ENCODE measurements at regions not wholly inside any gene's neighbourhood (a gene's known extent, or its start where the extent isn't known, plus 50 kb on each side); places are given as distances from the start of the nearest gene placed in this dataset.
A peak's percentile ranks its signal among the peaks of the same experiment; 100 is the strongest.
"Not testable (repeated sequence)": the region's sequence is repeated elsewhere in the genome, so short reads cannot be mapped to it uniquely, and the experiment has no call there.

DNA sequence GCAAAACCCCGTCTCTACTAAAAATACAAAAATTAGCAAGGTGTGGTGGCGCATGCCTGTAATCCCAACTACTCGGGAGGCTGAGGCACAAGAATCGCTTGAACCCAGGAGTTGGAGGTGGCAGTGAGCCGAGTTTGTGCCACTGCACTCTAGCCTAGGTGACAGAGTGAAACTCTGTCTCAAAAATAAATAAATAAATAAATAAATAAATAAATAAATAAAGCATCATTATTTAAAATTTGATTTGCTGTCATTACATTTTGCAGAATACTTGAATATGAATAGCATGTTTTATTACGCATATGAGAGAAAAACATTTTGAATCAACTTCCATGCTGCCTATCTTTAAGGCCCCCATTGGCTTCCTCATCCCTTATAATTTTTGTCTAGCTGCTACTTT, 53.4 kb upstream of the MED14 start:
- not testable (repeated sequence) for DNase-seq

DNA sequence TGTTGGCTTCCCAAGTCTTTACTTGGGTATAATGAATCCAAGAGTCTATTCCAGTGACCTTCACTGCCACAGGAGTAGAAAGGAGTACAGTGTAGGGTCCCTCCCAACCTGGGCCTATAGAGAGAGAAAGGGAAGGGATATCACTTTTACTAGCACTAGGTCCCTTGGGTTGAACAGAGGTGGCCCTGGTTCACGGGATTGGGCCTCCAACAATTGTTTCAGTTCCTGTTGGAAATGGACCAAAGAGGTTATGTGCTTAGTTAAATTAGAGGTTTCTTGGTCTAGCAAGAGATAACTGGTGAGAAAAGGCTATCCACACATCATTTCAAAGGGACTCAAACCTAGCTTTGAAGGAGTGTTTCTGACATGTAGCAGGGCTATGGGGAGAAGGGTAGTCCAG, 57.1 kb upstream of the MED14 start:
- no peak for DNase-seq

DNA sequence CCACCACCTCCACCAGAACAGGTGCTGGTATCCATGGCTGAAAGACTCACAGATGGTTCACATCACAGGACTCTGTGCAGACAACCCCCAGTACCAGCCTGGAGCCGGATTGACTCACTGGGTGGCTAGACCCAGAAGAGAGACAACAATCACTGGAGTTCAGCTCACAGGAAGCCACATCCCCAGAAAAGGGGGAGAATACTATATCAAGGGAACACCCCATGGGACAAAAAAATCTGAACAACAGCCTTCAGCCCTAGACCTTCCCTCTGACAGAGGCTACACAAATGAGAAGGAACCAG, 59.4 kb upstream of the MED14 start:
- peak; percentile 62 for DNase-seq

DNA sequence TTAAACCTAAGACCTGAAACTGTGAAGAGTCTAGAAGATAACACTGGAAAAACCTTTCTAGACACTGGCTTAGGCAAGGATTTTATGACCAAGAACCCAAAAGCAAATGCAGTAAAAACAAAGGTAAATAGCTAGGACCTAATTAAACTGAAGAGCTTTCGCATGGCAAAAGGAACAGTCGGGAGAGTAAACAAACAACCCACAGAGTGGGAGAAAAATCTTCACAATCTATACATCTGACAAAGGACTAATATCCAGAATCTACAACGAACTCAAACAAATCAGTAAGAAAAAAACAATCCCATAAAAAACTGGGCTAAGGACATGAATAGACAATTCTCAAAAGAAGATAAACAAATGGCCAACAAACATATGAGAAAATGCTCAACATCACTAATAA, 64.4 kb upstream of the MED14 start:
- DNase-seq: not testable (repeated sequence)

DNA sequence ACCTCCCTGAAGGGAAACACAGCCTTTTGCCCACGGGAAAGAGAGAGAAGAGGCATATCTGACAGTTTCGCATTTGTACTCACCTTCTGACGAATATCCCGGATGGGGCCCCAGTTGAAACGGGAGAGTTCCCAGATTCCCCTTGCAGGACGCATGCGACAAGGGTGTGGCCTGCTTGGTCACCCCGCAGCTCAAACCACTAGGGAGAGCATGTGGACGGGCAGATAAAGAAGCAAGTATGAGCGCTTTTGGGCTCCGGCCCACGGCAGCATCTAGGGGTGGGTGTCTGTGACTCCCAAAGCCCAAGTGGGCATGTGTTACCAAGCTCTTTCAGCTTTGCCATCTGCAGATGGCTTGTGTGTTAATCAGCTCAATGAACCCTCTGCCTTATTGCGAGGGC, 70.1 kb upstream of the MED14 start:
- no peak for DNase-seq

DNA sequence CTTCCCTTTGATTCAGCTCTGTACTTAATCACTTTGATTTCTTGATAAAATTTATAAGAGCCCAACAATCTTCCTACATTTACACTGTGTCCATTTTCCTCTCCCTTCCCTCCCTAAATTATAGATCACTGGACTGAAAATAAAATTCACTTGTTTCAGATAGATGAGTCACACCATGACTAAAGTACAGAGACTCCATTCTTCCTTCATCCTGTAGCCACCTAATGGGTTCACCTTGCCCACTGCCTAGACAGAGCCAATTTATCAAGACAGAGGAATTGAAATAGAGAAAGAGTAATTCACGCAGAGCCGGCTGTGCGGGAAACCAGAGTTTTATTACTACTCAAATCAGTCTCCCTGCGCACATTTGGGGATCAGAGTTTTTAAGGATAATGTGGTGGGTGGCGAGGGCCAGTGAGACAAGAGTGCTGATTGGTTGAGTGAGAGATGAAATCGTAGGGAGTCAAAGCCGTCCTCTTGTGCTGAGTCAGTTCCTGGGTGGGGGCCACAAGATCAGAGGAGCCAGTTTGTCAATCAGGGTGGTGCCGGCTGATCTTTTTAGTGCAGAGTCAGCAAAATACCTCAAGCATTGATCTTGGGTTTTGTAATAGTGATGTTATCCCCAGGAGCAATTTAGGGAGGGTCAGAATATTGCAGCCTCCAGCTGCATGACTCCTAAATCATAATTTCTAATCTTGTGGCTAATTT, 71.3 kb upstream of the MED14 start:
- no peak for DNase-seq

DNA sequence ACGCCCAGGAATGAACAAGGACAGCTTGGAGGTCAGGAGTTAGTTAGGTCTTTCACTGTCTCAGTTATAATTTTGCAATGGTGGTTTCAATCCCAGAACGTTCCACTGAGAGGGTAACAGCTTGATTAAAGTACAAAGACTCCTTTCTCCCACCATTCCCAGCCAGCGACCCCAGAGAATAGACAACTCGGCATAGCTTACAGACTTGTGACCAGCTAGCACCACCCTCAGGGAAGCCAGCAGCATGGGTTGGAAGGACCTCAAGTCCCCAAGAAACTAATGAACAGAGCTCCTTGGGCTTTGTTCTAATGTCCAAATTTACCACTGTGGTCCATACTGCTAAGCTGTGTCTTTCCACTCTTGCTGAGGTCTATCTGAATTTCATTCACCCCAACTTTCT, 72.0 kb upstream of the MED14 start:
- DNase-seq: no peak

DNA sequence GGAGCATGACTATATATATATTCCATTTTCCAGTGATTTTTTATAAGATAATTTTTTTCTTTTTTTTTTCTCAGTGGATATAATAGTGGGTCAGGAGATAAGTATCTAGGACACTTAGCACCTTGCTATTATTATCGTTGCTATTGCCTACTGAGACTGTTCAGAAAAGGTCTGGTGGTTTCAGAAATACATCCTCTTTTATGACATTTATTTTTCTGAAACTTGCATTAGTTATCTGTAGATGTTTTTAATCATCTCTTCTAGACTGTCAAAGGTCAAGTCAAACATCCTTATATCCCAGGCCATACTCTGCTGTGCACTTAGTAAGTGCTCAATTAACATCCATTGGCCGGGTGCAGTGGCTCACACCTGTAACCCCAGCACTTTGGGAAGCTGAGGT, 72.9 kb upstream of the MED14 start:
- no peak for DNase-seq

DNA sequence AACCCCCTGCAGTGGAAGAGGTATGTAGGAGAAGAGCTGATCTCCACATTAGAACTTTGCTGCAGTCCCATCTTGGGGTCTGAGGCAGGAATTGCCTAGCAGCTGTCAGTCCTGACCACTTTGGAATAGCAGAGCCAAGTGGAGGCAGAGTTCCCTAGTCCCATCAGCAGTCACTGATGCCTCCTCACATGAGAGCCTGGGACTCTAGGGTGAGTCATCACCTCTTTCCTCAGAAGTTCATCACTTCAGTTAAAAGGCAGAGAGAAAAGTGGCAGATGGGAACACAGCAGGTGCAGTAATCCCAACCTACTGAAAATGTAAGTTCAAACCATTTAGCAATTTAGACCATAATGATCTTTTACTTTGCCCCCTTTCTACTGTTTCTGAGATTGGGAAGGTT, 73.9 kb upstream of the MED14 start:
- peak; percentile 30 for DNase-seq

DNA sequence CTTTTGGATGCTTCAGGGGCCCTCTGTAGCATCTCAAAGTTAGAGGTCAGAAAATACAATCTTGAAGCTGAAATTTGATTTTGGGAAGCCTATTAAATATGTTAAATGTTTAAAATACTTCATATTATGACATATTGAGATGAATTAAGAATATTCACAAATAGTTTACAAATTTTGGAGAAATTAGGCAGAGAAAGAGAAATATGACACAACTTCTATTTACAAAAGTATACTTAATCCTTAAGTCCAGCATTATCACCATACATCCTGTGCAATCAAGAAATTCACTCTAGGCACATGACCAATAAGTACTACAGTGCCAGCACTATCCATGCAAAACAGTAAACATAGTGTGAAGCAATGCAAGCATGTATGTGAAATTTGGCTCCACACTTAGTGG, 79.7 kb upstream of the MED14 start:
- not testable (repeated sequence) for DNase-seq

DNA sequence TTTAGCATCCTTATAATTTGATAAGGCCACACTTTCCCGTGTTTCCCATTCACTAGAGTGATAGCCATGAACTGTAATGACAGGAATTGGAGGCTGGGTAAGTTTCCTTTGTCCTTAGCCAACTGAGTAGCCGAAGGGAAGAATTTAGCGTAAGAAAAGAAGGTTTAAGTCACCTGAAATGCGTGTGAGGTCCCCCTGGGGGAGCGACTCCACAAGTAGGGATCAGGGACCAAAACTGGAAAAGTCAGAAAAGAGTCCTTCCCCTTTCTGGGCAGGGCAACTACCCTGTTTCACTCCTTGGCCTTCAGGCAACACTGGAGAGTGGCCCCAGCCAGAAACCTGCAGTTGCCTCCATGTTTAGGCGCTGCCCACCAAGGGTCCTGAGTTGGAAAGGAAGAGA, 81.6 kb upstream of the MED14 start:
- no peak for DNase-seq

DNA sequence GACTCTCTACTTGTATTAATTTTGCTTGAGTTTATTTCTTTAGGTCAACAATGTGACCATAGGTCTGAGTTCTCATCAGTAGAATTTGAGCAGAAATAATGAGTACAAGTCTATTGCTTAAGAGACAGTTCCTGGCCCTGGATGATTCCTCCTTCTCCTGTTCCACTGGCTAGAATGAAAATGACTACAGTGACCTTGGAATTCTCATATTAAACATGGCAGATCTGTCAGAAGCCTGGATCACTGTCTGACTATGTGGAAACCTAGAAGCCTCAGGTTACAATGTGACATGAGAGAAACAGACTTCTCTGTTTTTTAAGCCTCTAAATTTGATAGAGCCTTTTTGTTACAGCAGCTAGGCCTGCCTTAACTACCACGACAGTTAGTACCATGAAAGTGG, 82.9 kb upstream of the MED14 start:
- no peak for DNase-seq

DNA sequence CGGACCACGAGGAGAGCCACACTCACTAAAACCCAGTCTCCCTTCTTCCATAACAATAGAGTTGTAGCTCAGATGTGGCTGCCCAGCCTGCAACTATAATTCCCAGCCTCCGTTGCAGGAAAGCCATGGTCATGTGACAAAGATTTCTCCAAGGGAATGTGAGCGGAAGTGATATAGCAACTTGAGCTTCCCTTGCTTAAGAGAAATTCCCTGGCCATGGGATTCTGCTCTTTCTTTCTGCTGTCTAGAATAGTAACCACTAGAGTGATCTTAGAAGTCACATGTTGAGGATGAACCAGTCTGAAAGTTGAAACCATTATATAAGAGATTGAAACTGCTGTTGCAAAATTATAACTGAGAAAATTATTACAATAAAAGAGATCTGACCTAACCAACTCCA, 86.4 kb upstream of the MED14 start:
- DNase-seq: no peak

DNA sequence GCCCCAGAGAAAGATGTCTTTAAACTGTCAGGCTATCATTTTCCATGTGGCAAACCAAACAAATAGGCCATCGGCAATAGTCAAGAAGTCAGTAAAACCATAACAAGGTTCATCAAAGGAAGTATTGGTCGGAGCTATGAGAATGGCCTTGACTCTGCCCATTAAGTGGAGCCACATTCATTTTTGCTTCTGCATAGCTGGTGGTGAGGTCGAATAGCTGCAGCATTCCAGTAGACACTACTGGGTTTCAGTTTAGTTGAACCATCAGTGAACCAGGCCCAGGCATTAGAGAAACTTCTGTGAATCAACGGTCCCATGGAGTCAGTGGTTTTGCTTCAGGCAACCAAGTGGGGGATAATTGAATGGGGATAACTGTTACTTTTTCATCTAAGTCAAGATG, 92.0 kb upstream of the MED14 start:
- no peak for DNase-seq

DNA sequence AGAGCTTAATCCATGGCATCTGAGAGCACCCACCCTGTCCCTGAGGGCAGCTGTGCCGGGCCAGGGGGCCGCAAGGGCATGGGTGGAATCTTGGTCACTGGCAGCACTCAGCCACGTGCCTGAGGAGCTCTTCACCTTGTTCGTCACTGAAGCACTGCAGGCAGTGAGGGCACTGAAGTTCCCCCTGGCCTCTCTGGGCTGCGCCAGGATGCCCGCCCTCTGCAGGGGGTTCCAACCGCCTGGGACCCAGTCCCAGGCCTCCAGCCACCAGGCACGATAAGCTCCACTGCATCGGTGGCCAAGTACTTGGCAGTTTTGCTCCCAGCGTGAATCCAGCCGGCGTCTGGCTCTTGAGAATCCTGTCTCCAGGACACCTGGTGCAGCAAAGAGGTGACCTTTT, 96.4 kb upstream of the MED14 start:
- no peak for DNase-seq

DNA sequence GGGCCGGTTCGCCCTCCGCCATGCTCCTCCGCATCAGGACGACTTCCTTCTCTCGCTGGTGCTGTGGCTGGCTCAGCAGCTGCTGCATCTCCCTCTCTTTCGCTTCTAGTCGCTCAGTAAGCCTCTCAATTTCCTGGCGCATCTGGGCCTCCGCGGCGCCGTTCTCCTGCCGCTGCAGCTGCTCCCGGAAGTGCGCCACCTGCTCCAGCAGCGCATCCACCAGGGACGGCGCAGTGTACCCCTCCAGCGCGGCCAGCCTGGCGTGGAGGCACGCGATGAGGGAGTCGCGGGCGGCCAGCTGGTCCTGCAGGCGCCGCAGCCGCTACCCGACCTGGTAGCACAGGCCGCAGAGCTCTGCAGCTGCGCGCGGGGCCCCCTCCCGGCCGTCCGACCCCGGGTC, 97.4 kb upstream of the MED14 start:
- DNase-seq: no peak

DNA sequence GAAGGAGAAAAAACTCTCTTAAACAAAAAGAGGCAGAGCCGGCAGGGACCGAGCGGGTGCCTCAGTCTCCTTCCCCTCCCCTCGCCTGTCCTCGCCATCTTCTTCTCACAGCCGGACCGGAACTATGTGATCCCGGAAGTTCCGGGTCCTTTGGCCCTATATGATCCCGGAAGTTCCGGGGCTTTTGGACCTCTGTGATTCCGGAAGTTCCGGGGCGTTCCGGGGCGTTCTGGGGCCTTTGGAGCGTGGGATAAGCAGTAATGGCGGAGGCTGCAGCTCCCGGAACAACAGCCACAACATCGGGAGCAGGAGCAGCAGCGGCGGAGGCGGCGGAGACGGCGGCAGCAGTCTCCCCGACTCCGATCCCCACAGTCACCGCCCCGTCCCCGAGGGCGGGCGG, 98.9 kb upstream of the MED14 start:
- no peak for DNase-seq

DNA sequence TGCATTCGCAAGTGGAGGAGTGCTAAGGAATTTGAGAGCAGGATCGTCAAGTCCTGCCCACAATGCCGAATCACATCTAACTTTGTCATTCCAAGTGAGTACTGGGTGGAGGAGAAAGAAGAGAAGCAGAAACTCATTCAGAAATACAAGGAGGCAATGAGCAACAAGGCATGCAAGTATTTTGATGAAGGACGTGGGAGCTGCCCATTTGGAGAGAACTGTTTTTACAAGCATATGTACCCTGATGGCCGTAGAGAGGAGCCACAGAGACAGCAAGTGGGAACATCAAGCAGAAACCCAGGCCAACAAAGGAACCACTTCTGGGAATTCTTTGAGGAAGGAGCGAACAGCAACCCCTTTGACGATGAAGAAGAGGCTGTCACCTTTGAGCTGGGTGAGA, 100.2 kb upstream of the MED14 start:
- no peak for DNase-seq

DNA sequence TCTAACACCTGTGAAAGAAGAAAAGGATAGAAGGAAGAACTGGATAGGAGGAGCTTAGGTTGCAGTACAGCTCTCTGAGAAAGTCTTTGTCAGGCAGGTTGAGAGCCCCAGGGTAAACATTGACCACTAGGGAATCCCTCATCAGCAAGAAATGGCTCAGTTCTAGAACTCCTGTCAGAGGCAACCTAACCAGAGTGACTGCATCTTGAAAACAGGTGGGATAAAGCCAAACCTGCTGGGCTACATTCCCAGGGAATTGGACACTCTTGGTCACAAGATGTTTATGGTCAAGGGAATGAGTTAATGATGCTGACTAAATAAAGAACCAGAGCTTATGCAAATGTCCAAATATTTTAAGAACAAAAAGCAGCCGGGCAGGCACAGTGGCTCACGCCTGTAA, 108.3 kb upstream of the MED14 start:
- no peak for DNase-seq

DNA sequence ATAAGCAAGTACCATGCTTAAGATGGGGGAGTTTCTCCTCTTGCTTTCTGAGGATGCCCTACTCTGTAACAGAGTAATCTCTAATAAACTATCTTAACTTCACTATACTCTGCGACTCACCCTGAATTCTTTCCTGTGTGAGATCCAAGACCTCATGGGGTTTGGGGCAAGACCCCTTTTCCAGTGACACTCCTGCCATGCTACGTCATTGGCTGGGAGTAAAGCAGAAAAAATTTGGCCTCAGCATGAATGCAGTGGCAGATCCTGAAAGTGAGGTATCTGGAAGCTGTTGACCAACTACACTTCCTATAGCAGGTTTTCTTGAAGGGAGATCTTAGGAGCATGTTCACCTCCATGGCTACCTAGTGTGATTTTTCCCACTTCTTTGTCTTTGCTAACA, 109.1 kb upstream of the MED14 start:
- peak; percentile 57 for DNase-seq

DNA sequence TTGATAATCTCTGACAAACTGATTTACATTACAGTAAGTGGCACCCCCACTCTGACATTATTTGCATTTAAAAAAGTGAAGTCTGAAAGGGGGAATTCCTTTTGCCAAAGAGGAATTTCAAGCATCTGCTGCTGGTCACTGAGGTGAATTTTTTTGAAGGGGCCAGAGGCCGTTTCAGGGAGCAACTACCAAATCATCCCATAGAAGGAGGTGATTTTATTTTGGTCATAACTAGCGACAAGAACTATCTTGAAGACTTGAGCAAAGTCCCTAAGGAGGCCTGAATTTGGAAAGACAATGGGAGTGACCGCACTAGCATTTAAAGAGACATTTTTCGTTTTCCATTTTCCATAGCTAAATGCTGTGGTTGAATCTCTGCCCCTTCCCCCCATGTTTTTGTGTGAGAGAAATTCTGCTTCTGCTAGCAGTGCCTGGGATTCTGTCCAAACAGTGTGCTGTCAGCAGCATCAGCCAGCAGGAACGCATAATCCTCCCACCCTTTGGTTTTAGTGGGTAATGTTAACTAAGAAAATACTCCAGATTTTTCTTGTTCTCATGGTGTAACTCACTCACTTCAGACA, 110.1 kb upstream of the MED14 start:
- DNase-seq: peak; percentile 95

DNA sequence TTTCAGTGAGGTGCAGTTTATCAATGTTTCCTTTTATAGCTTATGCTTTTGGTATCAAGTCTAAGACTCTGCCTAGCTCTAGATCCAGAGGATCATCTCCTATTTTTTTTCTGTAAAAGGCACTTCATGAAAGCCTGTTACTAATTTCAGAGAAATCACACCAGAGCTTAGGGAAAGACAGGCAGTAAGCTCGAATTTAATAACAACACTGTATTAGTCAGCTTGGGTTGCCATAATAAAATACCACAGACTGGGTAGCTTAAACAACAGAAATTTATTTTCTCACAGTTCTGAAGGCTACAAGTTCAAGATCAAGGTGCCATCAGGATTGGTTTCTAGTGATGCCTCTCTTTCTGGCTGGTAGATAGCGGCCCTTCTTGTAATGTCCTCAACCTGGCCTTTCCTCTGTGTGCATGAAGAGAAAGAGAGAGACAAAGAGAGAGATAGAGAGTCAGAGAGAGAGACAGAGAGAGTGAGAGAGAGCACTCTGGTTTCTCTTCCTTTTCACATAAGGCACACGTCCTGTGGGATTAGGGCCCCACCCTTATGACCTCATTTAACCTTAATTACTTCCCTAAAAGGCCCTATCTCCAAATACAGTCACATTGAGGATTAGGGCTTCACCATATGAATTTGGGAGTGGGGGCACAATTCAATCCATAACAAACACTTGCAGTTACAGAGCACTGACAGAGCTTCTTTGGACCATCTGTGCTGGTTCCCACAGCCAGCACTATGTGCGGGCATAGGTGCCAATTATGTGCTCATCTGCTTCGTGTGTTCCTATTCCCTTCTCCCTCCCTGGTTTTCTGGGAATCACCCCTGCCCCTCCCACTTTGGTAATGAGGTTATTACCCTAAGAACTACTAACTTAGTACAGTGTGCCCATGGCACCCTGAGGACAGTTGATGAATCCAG, 114.8 kb upstream of the MED14 start:
- DNase-seq: peak; percentile 45

DNA sequence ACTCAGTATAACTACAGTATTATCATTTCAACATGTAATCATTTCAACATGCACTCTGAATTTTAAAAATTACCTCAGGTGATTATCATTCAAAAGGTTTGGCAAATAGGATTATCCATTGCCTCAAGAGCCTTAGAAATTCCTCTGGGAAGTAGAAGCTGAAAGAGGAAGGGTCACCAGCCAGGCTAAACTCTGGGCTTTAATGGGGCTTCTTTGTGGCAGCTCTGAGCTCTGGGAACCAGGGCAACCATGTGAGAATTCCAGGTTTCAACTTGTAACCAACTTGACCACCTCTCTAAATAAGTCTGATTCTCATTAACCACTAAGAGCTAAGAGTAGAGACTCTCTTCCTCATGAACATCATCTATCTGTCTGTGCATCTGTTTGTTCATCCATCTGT, 117.2 kb upstream of the MED14 start:
- DNase-seq: no peak
